ENCODE measurements at regions not wholly inside any gene's neighbourhood (a gene's known extent, or its start where the extent isn't known, plus 50 kb on each side); places are given as distances from the start of the nearest gene placed in this dataset.

DNA sequence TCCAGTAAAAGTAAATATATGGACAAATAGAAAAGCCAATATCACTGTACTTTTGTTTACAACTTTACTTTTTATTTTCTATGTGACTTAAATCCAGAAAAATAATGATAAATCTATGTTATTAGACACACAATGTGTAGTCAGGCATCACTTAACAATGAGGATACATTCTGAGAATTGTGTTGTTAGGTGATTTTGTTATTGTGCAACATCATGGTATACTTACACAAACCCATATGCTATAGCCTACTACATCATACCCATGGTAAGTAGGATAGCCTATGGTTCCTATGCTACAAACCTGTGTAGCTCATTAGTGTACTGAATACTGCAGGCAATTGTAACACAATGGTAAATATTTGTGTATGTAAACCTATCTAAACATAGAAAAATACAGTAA lies 781.7 kb upstream of the GHITM start:
- Histone ChIP-seq H3K4me3 (no peak overlapping the region), H3K9me3 (no peaks in the 10 kb centered on the region), H3K27ac (no peak overlapping the region), H3K36me3 (no peaks in the 10 kb centered on the region), H3K4me1 (ENCODE audit: insufficient read depth) (no peaks in the 10 kb centered on the region), H3K27me3 (no peaks in the 10 kb centered on the region)
- TF ChIP-seq POLR2A (IDR thresholded peaks at IDR 0.05) (no peak), EP300 (IDR thresholded peaks at IDR 0.05) (no peak)
- TF ChIP-seq, protein P1, sequence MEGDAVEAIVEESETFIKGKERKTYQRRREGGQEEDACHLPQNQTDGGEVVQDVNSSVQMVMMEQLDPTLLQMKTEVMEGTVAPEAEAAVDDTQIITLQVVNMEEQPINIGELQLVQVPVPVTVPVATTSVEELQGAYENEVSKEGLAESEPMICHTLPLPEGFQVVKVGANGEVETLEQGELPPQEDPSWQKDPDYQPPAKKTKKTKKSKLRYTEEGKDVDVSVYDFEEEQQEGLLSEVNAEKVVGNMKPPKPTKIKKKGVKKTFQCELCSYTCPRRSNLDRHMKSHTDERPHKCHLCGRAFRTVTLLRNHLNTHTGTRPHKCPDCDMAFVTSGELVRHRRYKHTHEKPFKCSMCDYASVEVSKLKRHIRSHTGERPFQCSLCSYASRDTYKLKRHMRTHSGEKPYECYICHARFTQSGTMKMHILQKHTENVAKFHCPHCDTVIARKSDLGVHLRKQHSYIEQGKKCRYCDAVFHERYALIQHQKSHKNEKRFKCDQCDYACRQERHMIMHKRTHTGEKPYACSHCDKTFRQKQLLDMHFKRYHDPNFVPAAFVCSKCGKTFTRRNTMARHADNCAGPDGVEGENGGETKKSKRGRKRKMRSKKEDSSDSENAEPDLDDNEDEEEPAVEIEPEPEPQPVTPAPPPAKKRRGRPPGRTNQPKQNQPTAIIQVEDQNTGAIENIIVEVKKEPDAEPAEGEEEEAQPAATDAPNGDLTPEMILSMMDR (IDR thresholded peaks at IDR 0.05) = no peak
- no peak for DNase-seq
- intact Hi-C loops (cut with DNase I) = no loop called here

DNA sequence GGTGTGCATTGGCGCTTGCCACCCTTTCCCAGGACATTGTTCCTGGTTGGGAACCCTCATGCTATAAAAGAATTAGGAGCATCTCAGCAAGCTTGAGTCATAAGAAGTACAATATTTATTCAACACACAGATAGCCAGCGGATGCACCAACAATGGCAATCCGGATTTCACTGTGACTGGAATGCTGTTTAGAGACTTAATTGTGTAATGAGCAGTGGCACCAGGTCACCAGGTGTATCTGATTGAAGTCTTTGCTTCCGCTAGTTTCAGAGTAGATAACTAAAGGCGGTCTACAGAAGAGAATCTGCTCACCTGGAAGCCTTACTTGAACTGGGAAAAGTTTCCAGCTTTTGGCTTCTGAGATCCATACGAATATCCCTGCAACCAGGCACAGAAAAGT lies 772.3 kb upstream of the GHITM start:
- 87 to 93% (median 93%) methylated on average over 6 of the region's 6 CpGs for WGBS, 3 donors
- intact Hi-C loops (cut with DNase I) = no loop called here

DNA sequence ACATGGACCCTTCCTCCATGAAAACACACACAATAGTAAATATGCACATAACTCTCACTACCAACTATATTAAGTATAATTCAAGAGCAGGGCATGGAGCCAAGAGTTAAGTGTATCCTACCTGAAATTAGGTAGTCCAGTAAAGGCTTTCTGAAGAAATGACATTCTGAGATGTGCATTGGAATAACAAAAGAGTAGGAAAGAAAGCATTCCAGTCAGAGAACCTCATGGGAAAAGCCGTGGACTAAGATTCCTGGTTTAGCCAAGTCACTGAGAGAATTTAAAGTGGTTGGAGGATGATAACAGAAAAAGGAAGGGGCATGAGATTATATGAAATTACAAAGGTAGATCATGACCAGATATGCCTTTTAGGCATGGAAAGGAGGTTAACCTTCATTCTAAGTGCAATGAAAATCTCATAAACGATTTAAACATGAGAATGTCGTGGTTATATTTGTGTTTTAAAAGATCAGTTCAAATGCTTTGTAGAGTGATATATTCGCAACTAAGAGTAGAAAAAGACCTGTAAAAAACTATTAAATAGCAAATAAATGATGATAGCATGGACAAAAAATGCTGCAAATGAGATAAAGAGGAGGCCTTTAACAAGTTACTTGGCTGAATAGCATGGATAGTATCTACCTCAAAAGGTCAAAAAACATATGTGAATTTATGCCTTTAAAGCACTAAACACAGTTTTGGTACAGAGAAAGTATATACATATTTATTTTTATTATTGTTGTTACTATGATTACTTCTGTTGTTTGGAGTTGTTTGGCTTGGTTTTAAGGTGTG lies 767.4 kb upstream of the GHITM start:
- H3K27ac ChIP-seq = no peak overlapping the region
- H3K27me3 ChIP-seq = no peaks in the 10 kb centered on the region
- 58 to 67% (median 63%) methylated on average over 4 of the region's 4 CpGs for WGBS, 3 donors
- TF ChIP-seq EP300 (IDR thresholded peaks at IDR 0.05) (no peak), POLR2A (IDR thresholded peaks at IDR 0.05) (no peak)
- TF ChIP-seq, protein P1 (IDR thresholded peaks at IDR 0.05) = no peak
- H3K36me3 ChIP-seq = no peaks in the 10 kb centered on the region
- DNase-seq = no peak
- no peaks in the 10 kb centered on the region for H3K4me1 ChIP-seq (ENCODE audit: insufficient read depth)
- H3K4me3 ChIP-seq = no peak overlapping the region
- H3K9me3 ChIP-seq = no peaks in the 10 kb centered on the region
- intact Hi-C loops (cut with DNase I) = no loop called here

More for the DNA sequence above, 772.3 kb upstream of the GHITM start:
- TF ChIP-seq POLR2A (IDR thresholded peaks at IDR 0.05) = no peak
- TF ChIP-seq EP300 (IDR thresholded peaks at IDR 0.05) = no peak
- TF ChIP-seq, protein P1 (IDR thresholded peaks at IDR 0.05) = no peak
- H3K36me3 ChIP-seq = no peaks in the 10 kb centered on the region
- H3K9me3 ChIP-seq = no peaks in the 10 kb centered on the region
- DNase-seq = no peak
- no peaks in the 10 kb centered on the region for H3K4me1 ChIP-seq (ENCODE audit: insufficient read depth)
- no peak overlapping the region for H3K4me3 ChIP-seq
- no peak overlapping the region for H3K27ac ChIP-seq
- no peaks in the 10 kb centered on the region for H3K27me3 ChIP-seq

DNA sequence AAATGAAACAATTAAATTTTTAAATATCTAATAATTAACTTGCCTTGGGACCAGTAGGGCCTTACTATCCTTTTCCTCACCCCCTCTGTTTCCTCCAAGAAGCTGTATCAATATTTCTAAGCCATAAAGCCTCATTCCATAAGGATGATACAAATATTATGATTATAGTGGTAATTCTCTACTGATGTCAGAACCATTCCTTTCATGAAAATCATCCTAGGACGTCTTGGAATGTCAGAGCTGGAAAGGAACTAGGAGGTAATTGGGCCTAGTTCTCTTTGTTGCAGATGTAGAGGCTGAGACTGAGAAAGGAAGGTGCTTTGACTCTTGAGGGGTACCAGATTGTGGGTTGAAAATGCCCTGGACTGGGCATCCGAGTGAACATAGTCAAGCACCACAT lies 766.7 kb upstream of the GHITM start:
- Histone ChIP-seq H3K36me3 (no peaks in the 10 kb centered on the region), H3K27ac (no peak overlapping the region), H3K27me3 (no peaks in the 10 kb centered on the region), H3K4me3 (no peak overlapping the region), H3K9me3 (no peaks in the 10 kb centered on the region), H3K4me1 (ENCODE audit: insufficient read depth) (no peaks in the 10 kb centered on the region)
- TF ChIP-seq, protein P1 (IDR thresholded peaks at IDR 0.05) = no peak
- TF ChIP-seq EP300 (IDR thresholded peaks at IDR 0.05) = no peak
- no peak for TF ChIP-seq POLR2A (IDR thresholded peaks at IDR 0.05)
- DNase-seq = no peak
- 71 to 78% (median 77%) methylated on average over 2 of the region's 2 CpGs for WGBS, 3 donors
- intact Hi-C loops (cut with DNase I) = no loop called here
